Activated T-cell treated with anti-CD3 and anti-CD28 coated beads, Interleukin-2, amount 50 U/mL, for 48 hours (primary cell): ENCODE measurements at regions not wholly inside any gene's neighbourhood (a gene's known extent, or its start where the extent isn't known, plus 50 kb on each side); places are given as distances from the start of the nearest gene placed in this dataset.
"Not testable (repeated sequence)": the region's sequence is repeated elsewhere in the genome, so short reads cannot be mapped to it uniquely, and the experiment has no call there.

Source experiments
- DNase-seq, 2 experiments: peaks; one replicate each; pipeline ENCODE4 v3.0.0-alpha.2; 2020

GRCh38 chr13:97727991-97728390, 225.5 kb upstream of the IPO5 start:
- DNase-seq, result no peak

- DNase-seq, result no peak
These were observed 217.0 kb upstream of the IPO5 start for GRCh38 chr13:97736436-97736835.

GRCh38 chr13:97742084-97742483, 211.4 kb upstream of the IPO5 start:
- DNase-seq, result no peak

GRCh38 chr13:97743938-97744337, 209.5 kb upstream of the IPO5 start:
- no peak for DNase-seq

- no peak for DNase-seq
These were observed 206.8 kb upstream of the IPO5 start for GRCh38 chr13:97746649-97747048.

GRCh38 chr13:97749174-97749573, 204.3 kb upstream of the IPO5 start:
- no peak for DNase-seq

- no peak for DNase-seq
These were observed 202.0 kb upstream of the IPO5 start for GRCh38 chr13:97751477-97751876.

- no peak for DNase-seq
These were observed 200.4 kb upstream of the IPO5 start for GRCh38 chr13:97752961-97753668.

GRCh38 chr13:97753942-97754670, 199.4 kb upstream of the IPO5 start:
- no peak for DNase-seq

GRCh38 chr13:97757807-97758206, 195.7 kb upstream of the IPO5 start:
- DNase-seq, result no peak

- DNase-seq, result no peak
These were observed 195.2 kb upstream of the IPO5 start for GRCh38 chr13:97758317-97758716.

GRCh38 chr13:97761796-97762540, 191.5 kb upstream of the IPO5 start:
- DNase-seq, result no peak

- DNase-seq, result no peak
These were observed 186.7 kb upstream of the IPO5 start for GRCh38 chr13:97766749-97767148.

- DNase-seq, result no peak
These were observed 185.3 kb upstream of the IPO5 start for GRCh38 chr13:97768134-97768533.

- DNase-seq, result not testable (repeated sequence)
These were observed 183.2 kb upstream of the IPO5 start for GRCh38 chr13:97770231-97770630.

- DNase-seq, result not testable (repeated sequence)
These were observed 181.0 kb upstream of the IPO5 start for GRCh38 chr13:97772466-97772865.

GRCh38 chr13:97774391-97775100, 178.9 kb upstream of the IPO5 start:
- not testable (repeated sequence) for DNase-seq

GRCh38 chr13:97780486-97780885, 173.0 kb upstream of the IPO5 start:
- no peak for DNase-seq

- no peak for DNase-seq
These were observed 171.6 kb upstream of the IPO5 start for GRCh38 chr13:97781891-97782305.

GRCh38 chr13:97786510-97786909, 167.0 kb upstream of the IPO5 start:
- DNase-seq, result no peak

- no peak for DNase-seq
These were observed 155.9 kb upstream of the IPO5 start for GRCh38 chr13:97797553-97797952.

GRCh38 chr13:97798171-97798821, 155.2 kb upstream of the IPO5 start:
- DNase-seq, result no peak

GRCh38 chr13:97798836-97799235, 154.6 kb upstream of the IPO5 start:
- no peak for DNase-seq
